HepG2 (cell line): ENCODE measurements at regions not wholly inside any gene's neighbourhood (a gene's known extent, or its start where the extent isn't known, plus 50 kb on each side); places are given as distances from the start of the nearest gene placed in this dataset.

Experiments
- ATAC-seq: fragments of 200-7000 bp; cut with Tn5 transposase; 3 replicates; pipeline ENCODE4 v1.9.1; 2020; ENCODE audit warnings: mild to moderate bottlenecking, moderate library complexity
- BruUV-seq: library from RNA; stranded (reverse); fragments of 400-500 nt; replicated peaks from 2 replicates; lab custom pipeline; 2021; lab: Mats Ljungman, UMichigan
- CTCF ChIA-PET: fragments of 300-600 bp; formaldehyde crosslinking; extraction: SDS; loops from one replicate; lab custom pipeline; 2021; ENCODE audit warnings: low total read pairs, inconsistent platforms, low intra/inter-chr PET ratio; lab: Yijun Ruan, JAX
- POLR2A ChIA-PET: fragments of 350-600 bp; sonication (Branson Sonifier 250); formaldehyde crosslinking; loops from one replicate; lab custom pipeline; 2020; ENCODE audit warnings: antibody characterized with exemption, inconsistent platforms; lab: Yijun Ruan, JAX
- DNase-seq: peaks from one replicate; pipeline ENCODE4 v3.0.0-alpha.2; 2015; ENCODE audit warnings: low spot score
- FAIRE-seq: peaks from 3 replicates; lab custom pipeline; 2011; peaks lifted over from hg19 to GRCh38; lab: Jason Lieb, UNC
- H2AFZ ChIP-seq: one replicate; pipeline ENCODE4 v1.6.1; 2011; ENCODE audit warnings: low read length, inconsistent platforms
- H3K27ac ChIP-seq: fragments of 300-600 bp; 3 replicates; pipeline ENCODE4 v1.8.0; 2011; ENCODE audit warnings: mixed run types, mild to moderate bottlenecking, mixed read lengths, low read length, inconsistent platforms; ENCODE audit not compliant: insufficient read depth; ENCODE audit errors: extremely low read length
- H3K27me3 ChIP-seq, 2 experiments: fragments of 200-600 bp in 1 of 2; 2 replicates in 1 of 2; 3 replicates in 1 of 2; pipeline versions ENCODE4 v1.6.0 to v1.8.0; 2011; ENCODE audit warnings: low read length in 2 of 2, mild to moderate bottlenecking in 2 of 2, moderate library complexity in 2 of 2, inconsistent platforms in 1 of 2; ENCODE audit not compliant: insufficient read depth in 2 of 2, control insufficient read depth in 1 of 2
- H3K36me3 ChIP-seq, 2 experiments: fragments of 200-600 bp in 1 of 2; replicated peaks in 1 of 2; 2 replicates in 1 of 2; 3 replicates in 1 of 2; pipeline versions ENCODE4 v1.5.1 to v1.8.0; 2011; ENCODE audit warnings: low read length in 2 of 2, inconsistent platforms in 1 of 2; ENCODE audit not compliant: insufficient read depth in 2 of 2, control insufficient read depth in 1 of 2
- H3K4me1 ChIP-seq: 2 replicates; pipeline ENCODE4 v1.5.1; 2012; ENCODE audit warnings: low read length, inconsistent platforms; ENCODE audit not compliant: insufficient read depth
- H3K4me2 ChIP-seq: 2 replicates; pipeline ENCODE4 v1.6.0; 2011; ENCODE audit warnings: low read depth, low read length, inconsistent platforms
- H3K4me3 ChIP-seq, 3 experiments: fragments of 200-600 bp in 1 of 3; sonication (generic), shearing (Covaris generic) in 1 of 3; replicated peaks in 1 of 3; 2 replicates each; pipeline ENCODE4 v1.5.1; 2011 to 2016; ENCODE audit warnings: low read length in 3 of 3, inconsistent platforms in 2 of 3, low read depth in 2 of 3, mild to moderate bottlenecking in 2 of 3, control low read depth in 1 of 3, mixed read lengths in 1 of 3; ENCODE audit not compliant: insufficient read depth in 1 of 3
- H3K79me2 ChIP-seq: one replicate; pipeline ENCODE4 v1.6.1; 2011; ENCODE audit warnings: low read length, inconsistent platforms; ENCODE audit not compliant: insufficient read depth
- H3K9ac ChIP-seq: 2 replicates; pipeline ENCODE4 v1.6.0; 2011; ENCODE audit warnings: mild to moderate bottlenecking, low read depth, low read length, inconsistent platforms; ENCODE audit not compliant: insufficient read depth
- H3K9me3 ChIP-seq: 2 replicates; pipeline ENCODE4 v1.5.1; 2012; ENCODE audit warnings: mild to moderate bottlenecking, low read length
- H4K20me1 ChIP-seq: 2 replicates; pipeline ENCODE4 v1.6.0; 2011; ENCODE audit warnings: inconsistent platforms, mild to moderate bottlenecking, low read length, moderate library complexity; ENCODE audit not compliant: insufficient read depth
- BORCS8-MEF2B ChIP-seq: sonication (generic); formaldehyde crosslinking; IDR thresholded peaks from 2 replicates; pipeline ENCODE4 v1.8.0; 2022; ENCODE audit warnings: mild to moderate bottlenecking, missing genetic modification reagents
- GATAD2A ChIP-seq: IDR thresholded peaks from 2 replicates; pipeline ENCODE4 v1.6.1; 2016
- MBD4 ChIP-seq: IDR thresholded peaks from 2 replicates; pipeline ENCODE4 v1.6.1; 2012; ENCODE audit warnings: low read length, inconsistent platforms, borderline replicate concordance
- MZF1 ChIP-seq: sonication (generic); formaldehyde crosslinking; IDR thresholded peaks from 2 replicates; pipeline ENCODE4 v1.8.1; 2023; ENCODE audit warnings: mild to moderate bottlenecking, missing genetic modification reagents, borderline replicate concordance
- ZFP37 ChIP-seq: sonication (generic); formaldehyde crosslinking; IDR thresholded peaks from 2 replicates; pipeline ENCODE4 v1.4.0; 2020; ENCODE audit warnings: missing genetic modification reagents, borderline replicate concordance
- ZNF335 ChIP-seq: sonication (generic); formaldehyde crosslinking; IDR thresholded peaks from 2 replicates; pipeline ENCODE4 v1.4.0; 2020; ENCODE audit warnings: missing genetic modification reagents
- ZNF839 ChIP-seq: sonication (generic); formaldehyde crosslinking; IDR thresholded peaks from 2 replicates; pipeline ENCODE4 v1.4.0; 2020; ENCODE audit warnings: missing genetic modification reagents, mild to moderate bottlenecking, borderline replicate concordance
- WGBS: methylation state at CpG from one replicate; pipeline ENCODE4 v1.1.6; 2017; ENCODE audit warnings: low lambda C conversion rate; 5-methylcytosine and 5-hydroxymethylcytosine counted together
- in situ Hi-C: cut with HindIII; loops from 2 replicates; pipeline ENCODE4 v1.10.0; 2017; ENCODE audit warnings: low pct_unique_long_range_greater_than_20kb; ENCODE audit not compliant: extremely low pct_ligation_motif_present
- intact Hi-C: fragments of 100-400 bp; cut with micrococcal nuclease; formaldehyde crosslinking; loops from one replicate; pipeline ENCODE4 v1.10.0; 2022; ENCODE audit not compliant: unreplicated experiment
- TF ChIP-seq, protein P1 (sequence below): sonication (generic); formaldehyde crosslinking; IDR thresholded peaks from 2 replicates; pipeline ENCODE4 v1.4.0; 2020; ENCODE audit warnings: missing genetic modification reagents, borderline replicate concordance
- TF ChIP-seq, protein P2 (sequence below): sonication (generic); formaldehyde crosslinking; IDR thresholded peaks from 2 replicates; pipeline ENCODE4 v1.5.0; 2020; ENCODE audit warnings: mild to moderate bottlenecking, low read depth, missing genetic modification reagents, borderline replicate concordance

DNA sequence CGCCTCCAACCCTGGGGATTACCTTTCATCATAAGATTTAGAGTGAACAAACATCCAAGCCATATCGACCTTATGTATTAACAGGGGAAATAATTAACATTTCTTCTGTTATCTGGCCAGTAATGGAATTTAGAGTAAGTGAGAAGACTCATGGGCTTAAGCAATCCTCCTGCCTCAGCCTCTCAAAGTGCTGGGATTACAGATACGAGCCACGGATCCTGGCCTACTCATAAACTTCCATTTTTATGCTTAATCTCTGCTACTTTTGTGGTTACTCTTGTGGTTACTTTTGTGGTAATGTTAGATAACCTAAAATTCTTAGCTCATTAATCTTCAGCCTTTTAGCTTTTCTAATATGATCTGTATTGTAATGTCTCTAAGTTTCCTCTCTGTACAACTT lies 159.3 kb upstream of the SLC8A1 start:
- no peak overlapping the region for H3K4me2 ChIP-seq
- 2% methylated on average over 4 of the region's 4 CpGs for WGBS
- H3K9ac ChIP-seq: no peak overlapping the region
- no peaks in the 10 kb centered on the region for H4K20me1 ChIP-seq
- no peak for ATAC-seq
- H3K9me3 ChIP-seq: no peaks in the 10 kb centered on the region
- TF ChIP-seq, protein P1, sequence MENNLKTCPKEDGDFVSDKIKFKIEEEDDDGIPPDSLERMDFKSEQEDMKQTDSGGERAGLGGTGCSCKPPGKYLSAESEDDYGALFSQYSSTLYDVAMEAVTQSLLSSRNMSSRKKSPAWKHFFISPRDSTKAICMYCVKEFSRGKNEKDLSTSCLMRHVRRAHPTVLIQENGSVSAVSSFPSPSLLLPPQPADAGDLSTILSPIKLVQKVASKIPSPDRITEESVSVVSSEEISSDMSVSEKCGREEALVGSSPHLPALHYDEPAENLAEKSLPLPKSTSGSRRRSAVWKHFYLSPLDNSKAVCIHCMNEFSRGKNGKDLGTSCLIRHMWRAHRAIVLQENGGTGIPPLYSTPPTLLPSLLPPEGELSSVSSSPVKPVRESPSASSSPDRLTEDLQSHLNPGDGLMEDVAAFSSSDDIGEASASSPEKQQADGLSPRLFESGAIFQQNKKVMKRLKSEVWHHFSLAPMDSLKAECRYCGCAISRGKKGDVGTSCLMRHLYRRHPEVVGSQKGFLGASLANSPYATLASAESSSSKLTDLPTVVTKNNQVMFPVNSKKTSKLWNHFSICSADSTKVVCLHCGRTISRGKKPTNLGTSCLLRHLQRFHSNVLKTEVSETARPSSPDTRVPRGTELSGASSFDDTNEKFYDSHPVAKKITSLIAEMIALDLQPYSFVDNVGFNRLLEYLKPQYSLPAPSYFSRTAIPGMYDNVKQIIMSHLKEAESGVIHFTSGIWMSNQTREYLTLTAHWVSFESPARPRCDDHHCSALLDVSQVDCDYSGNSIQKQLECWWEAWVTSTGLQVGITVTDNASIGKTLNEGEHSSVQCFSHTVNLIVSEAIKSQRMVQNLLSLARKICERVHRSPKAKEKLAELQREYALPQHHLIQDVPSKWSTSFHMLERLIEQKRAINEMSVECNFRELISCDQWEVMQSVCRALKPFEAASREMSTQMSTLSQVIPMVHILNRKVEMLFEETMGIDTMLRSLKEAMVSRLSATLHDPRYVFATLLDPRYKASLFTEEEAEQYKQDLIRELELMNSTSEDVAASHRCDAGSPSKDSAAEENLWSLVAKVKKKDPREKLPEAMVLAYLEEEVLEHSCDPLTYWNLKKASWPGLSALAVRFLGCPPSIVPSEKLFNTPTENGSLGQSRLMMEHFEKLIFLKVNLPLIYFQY (CRISPR knock-in tag): no peak
- no peak for TF ChIP-seq MZF1
- no peak for TF ChIP-seq GATAD2A (CRISPR knock-in tag)
- no peak for TF ChIP-seq ZNF335 (CRISPR knock-in tag)
- TF ChIP-seq ZNF839 (CRISPR knock-in tag): no peak
- TF ChIP-seq, protein P2, sequence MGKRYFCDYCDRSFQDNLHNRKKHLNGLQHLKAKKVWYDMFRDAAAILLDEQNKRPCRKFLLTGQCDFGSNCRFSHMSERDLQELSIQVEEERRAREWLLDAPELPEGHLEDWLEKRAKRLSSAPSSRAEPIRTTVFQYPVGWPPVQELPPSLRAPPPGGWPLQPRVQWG (CRISPR knock-in tag): no peak
- no peak for TF ChIP-seq BORCS8-MEF2B (CRISPR knock-in tag)
- no peak for TF ChIP-seq ZFP37 (CRISPR knock-in tag)
- TF ChIP-seq MBD4: no peak
- intact Hi-C loops: no loop called here
- H3K4me1 ChIP-seq: no peaks in the 10 kb centered on the region
- H2AFZ ChIP-seq: no peak overlapping the region
- no peak for FAIRE-seq
- H3K4me3 ChIP-seq: no peak overlapping the region
- no peak for DNase-seq
- BruUV-seq: no TSS peak
- CTCF ChIA-PET: no interaction called here
- H3K27ac ChIP-seq: no peak overlapping the region
- no peaks in the 10 kb centered on the region for H3K36me3 ChIP-seq
- H3K79me2 ChIP-seq: no peaks in the 10 kb centered on the region
- in situ Hi-C loops: no loop called here
- H3K27me3 ChIP-seq: no peaks in the 10 kb centered on the region
- POLR2A ChIA-PET: no interaction called here
